H1 (cell line): ENCODE measurements at regions not wholly inside any gene's neighbourhood (a gene's known extent, or its start where the extent isn't known, plus 50 kb on each side); places are given as distances from the start of the nearest gene placed in this dataset.

Experiments
- CEBPB ChIP-seq: IDR thresholded peaks from 2 replicates; pipeline ENCODE4 v1.6.1; 2012; ENCODE audit warnings: low read depth, low read length
- EZH2 ChIP-seq: fragments of 200-600 bp; sonication (generic); IDR thresholded peaks from 2 replicates; pipeline ENCODE4 v1.7.1; 2012; ENCODE audit warnings: low read depth, mild to moderate bottlenecking, moderate library complexity, low read length, inconsistent platforms; ENCODE audit not compliant: severe bottlenecking
- RAD21 ChIP-seq, 2 experiments: IDR thresholded peaks in 1 of 2; conservative IDR thresholded peaks in 1 of 2; 2 replicates each; pipeline ENCODE4 v1.6.1; 2011; ENCODE audit warnings: low read depth in 2 of 2, low read length in 2 of 2, improper control_type of control experiment in 1 of 2, inconsistent platforms in 1 of 2, mild to moderate bottlenecking in 1 of 2, moderate library complexity in 1 of 2
- SP1 ChIP-seq: IDR thresholded peaks from 2 replicates; pipeline ENCODE4 v1.6.1; 2011; ENCODE audit warnings: low read depth, low read length
- TF ChIP-seq, protein P1 (sequence below): IDR thresholded peaks from 2 replicates; pipeline ENCODE4 v1.6.1; 2011; ENCODE audit warnings: low read depth, mild to moderate bottlenecking, low read length; ENCODE audit not compliant: insufficient read depth

DNA sequence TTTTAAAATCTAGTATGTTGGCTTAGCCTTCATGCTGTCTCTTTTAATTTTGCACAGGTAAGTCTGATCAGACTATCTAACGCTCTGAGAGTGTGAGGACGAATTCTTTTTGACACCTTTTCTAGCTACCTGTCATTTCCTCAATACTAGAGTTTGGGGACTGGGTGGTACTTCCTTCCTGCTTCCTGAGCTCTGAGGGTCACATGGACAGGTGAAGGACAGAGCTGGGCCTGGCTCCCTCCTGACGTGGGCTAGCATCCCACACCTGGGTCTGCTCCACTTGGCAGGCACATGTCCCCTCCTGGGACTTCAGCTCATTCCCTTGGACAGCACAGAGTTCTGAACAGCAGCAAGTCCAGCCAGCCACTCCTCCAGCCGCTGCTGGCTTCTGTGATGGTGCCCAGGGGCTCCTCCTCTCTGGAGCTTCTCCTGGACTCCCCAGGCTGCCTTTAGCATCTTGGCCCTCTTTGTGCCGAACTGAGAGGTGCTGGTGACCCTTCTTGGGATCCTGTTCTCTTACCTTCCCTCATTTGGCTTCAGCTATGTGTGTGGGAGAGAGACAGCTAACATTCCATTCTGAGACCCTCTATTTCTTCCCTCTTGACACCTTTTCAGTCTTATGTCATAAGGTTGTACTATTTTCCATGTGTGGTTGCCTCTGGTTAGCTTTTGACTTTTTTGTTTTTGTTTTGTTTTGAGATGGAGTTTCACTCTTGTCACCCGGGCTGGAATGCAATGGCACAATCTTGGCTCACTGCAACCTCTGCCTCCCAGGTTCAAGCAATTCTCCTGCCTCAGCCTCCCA is 106.9 kb downstream of the B3GNT2 start (continued):
- TF ChIP-seq RAD21 (IDR thresholded peaks at IDR 0.05 in 1 of 2, conservative IDR thresholded peaks at IDR 0.05 in 1 of 2; ENCODE audit: low read depth in 2 of 2, low read length in 2 of 2) = no peak
- TF ChIP-seq, protein P1, sequence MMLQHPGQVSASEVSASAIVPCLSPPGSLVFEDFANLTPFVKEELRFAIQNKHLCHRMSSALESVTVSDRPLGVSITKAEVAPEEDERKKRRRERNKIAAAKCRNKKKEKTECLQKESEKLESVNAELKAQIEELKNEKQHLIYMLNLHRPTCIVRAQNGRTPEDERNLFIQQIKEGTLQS = no peak
- TF ChIP-seq SP1 = no peak
- no peak for TF ChIP-seq CEBPB
- TF ChIP-seq EZH2 = no peak
